HCT116 (cell line): ENCODE measurements at regions not wholly inside any gene's neighbourhood (a gene's known extent, or its start where the extent isn't known, plus 50 kb on each side); places are given as distances from the start of the nearest gene placed in this dataset.

Experiments
- ATAC-seq: fragments of 200-7000 bp; cut with Tn5 transposase; 2 replicates; pipeline ENCODE4 v1.9.1; 2020; ENCODE audit warnings: mild to moderate bottlenecking, moderate library complexity
- BruUV-seq: library from RNA; stranded (reverse); fragments of 400-500 nt; replicated peaks from 2 replicates; lab custom pipeline; 2021; lab: Mats Ljungman, UMichigan
- CTCF ChIA-PET: fragments of 300-600 bp; sonication (Branson Sonifier 250); formaldehyde crosslinking; loops from one replicate; lab custom pipeline; 2021; ENCODE audit warnings: antibody characterized with exemption; lab: Charles Lee
- POLR2A ChIA-PET: fragments of 300-600, 350-600 bp; sonication (Branson Sonifier 250); formaldehyde crosslinking; loops from one replicate; lab custom pipeline; 2021; ENCODE audit warnings: antibody characterized with exemption; lab: Charles Lee
- RAD21 ChIA-PET, 2 experiments: fragments of 300-600 bp; sonication (Branson Sonifier 250); formaldehyde crosslinking; loops; one replicate each; lab custom pipeline; 2023; ENCODE audit warnings: low total read pairs in 2 of 2; ENCODE audit not compliant: uncharacterized antibody in 2 of 2, unreplicated experiment in 2 of 2, low non-redundant PET in 1 of 2; lab: Charles Lee
- DNase-seq: peaks from one replicate; pipeline ENCODE4 v3.0.0-alpha.2; 2010; ENCODE audit warnings: low read depth, low spot score
- H2AFZ ChIP-seq: fragments of 200-600 bp; shearing (Covaris generic), sonication (generic); 2 replicates; pipeline ENCODE4 v1.6.1; 2017; ENCODE audit warnings: low read depth, mixed run types, mixed read lengths, antibody characterized with exemption, low read length; ENCODE audit not compliant: poor library complexity, severe bottlenecking
- H3K27ac ChIP-seq: 2 replicates; pipeline ENCODE4 v1.5.1; 2012; ENCODE audit warnings: low read depth, low read length
- H3K27me3 ChIP-seq: fragments of 200-600 bp; sonication (generic); 2 replicates; pipeline ENCODE4 v1.6.1; 2016; ENCODE audit warnings: mixed run types, low read length, mixed read lengths; ENCODE audit not compliant: insufficient read depth
- H3K36me3 ChIP-seq, 2 experiments: fragments of 200-500 bp in 1 of 2; fragments of 200-600 bp in 1 of 2; sonication (Bioruptor generic) in 1 of 2; sonication (generic) in 1 of 2; 2 replicates each; pipeline versions ENCODE4 v1.5.1 to v1.6.1; 2014 to 2016; ENCODE audit warnings: low read length in 2 of 2, inconsistent platforms in 1 of 2, mixed read lengths in 1 of 2, mixed run types in 1 of 2; ENCODE audit not compliant: insufficient read depth in 2 of 2, control insufficient read depth in 1 of 2
- H3K4me1 ChIP-seq, 2 experiments: fragments of 200-600 bp in 1 of 2; sonication (generic) in 1 of 2; 2 replicates each; pipeline versions ENCODE4 v1.5.1 to v1.6.1; 2012 to 2017; ENCODE audit warnings: low read length in 2 of 2, inconsistent platforms in 1 of 2, mild to moderate bottlenecking in 1 of 2, mixed read lengths in 1 of 2, mixed run types in 1 of 2, moderate library complexity in 1 of 2; ENCODE audit not compliant: insufficient read depth in 2 of 2, control insufficient read depth in 1 of 2
- H3K4me2 ChIP-seq: fragments of 200-600 bp; sonication (generic); 2 replicates; pipeline ENCODE4 v1.6.1; 2017; ENCODE audit warnings: mixed run types, low read length, mixed read lengths
- H3K4me3 ChIP-seq, 2 experiments: fragments of 200-600 bp in 1 of 2; sonication (generic) in 1 of 2; replicated peaks in 1 of 2; 2 replicates each; pipeline ENCODE4 v1.5.1; 2011 to 2016; ENCODE audit warnings: low read length in 2 of 2, control low read depth in 1 of 2, low read depth in 1 of 2, mild to moderate bottlenecking in 1 of 2, mixed read lengths in 1 of 2, mixed run types in 1 of 2
- H3K79me2 ChIP-seq: fragments of 200-600 bp; sonication (generic); 2 replicates; pipeline ENCODE4 v1.6.1; 2017; ENCODE audit warnings: mild to moderate bottlenecking, mixed run types, low read length, moderate library complexity, mixed read lengths; ENCODE audit not compliant: insufficient read depth
- H3K9ac ChIP-seq: fragments of 200-600 bp; sonication (generic); 2 replicates; pipeline ENCODE4 v1.6.1; 2016; ENCODE audit warnings: low read length, mixed read lengths
- H3K9me2 ChIP-seq: fragments of 200-600 bp; sonication (generic), shearing (Covaris generic); 2 replicates; pipeline ENCODE4 v1.6.1; 2017; ENCODE audit warnings: mixed run types, mild to moderate bottlenecking, moderate library complexity; ENCODE audit not compliant: insufficient read depth
- H3K9me3 ChIP-seq, 2 experiments: fragments of 200-500 bp in 1 of 2; fragments of 200-600 bp in 1 of 2; sonication (Bioruptor generic) in 1 of 2; sonication (generic) in 1 of 2; 2 replicates each; pipeline ENCODE4 v1.6.1; 2014 to 2017; ENCODE audit warnings: low read length in 2 of 2, mixed read lengths in 2 of 2, inconsistent platforms in 1 of 2, low read depth in 1 of 2, mild to moderate bottlenecking in 1 of 2, mixed run types in 1 of 2, moderate library complexity in 1 of 2; ENCODE audit not compliant: control insufficient read depth in 1 of 2, insufficient read depth in 1 of 2
- H4K20me1 ChIP-seq: fragments of 200-600 bp; sonication (generic), shearing (Covaris generic); 2 replicates; pipeline ENCODE4 v1.6.1; 2017; ENCODE audit warnings: mixed run types, mild to moderate bottlenecking, moderate library complexity; ENCODE audit not compliant: insufficient read depth
- CBX3 ChIP-seq: IDR thresholded peaks from 2 replicates; pipeline ENCODE4 v1.6.1; 2012; ENCODE audit warnings: low read depth
- CTCF ChIP-seq, 3 experiments: fragments of 200-600 bp in 1 of 3; sonication (generic) in 1 of 3; IDR thresholded peaks in 2 of 3; conservative IDR thresholded peaks in 1 of 3; 2 replicates each; pipeline ENCODE4 v1.5.1; 2012 to 2017; ENCODE audit warnings: low read depth in 2 of 3, low read length in 2 of 3, antibody characterized with exemption in 1 of 3, borderline replicate concordance in 1 of 3, control low read depth in 1 of 3, mild to moderate bottlenecking in 1 of 3, mixed read lengths in 1 of 3, mixed run types in 1 of 3, moderate library complexity in 1 of 3; ENCODE audit not compliant: insufficient read depth in 1 of 3
- EGR1 ChIP-seq: IDR thresholded peaks from 2 replicates; pipeline ENCODE4 v1.6.1; 2012; ENCODE audit warnings: low read depth
- ELF1 ChIP-seq: IDR thresholded peaks from 2 replicates; pipeline ENCODE4 v1.6.1; 2012; ENCODE audit warnings: low read depth, borderline replicate concordance
- EZH2 ChIP-seq: fragments of 200-600 bp; sonication (generic); IDR thresholded peaks from 2 replicates; pipeline ENCODE4 v1.6.1; 2017; ENCODE audit warnings: antibody characterized with exemption, mixed run types
- JUND ChIP-seq: IDR thresholded peaks from 2 replicates; pipeline ENCODE4 v1.6.1; 2012
- POLR2A ChIP-seq: IDR thresholded peaks from 2 replicates; pipeline ENCODE4 v1.7.0; 2011; ENCODE audit warnings: borderline replicate concordance; ENCODE audit not compliant: insufficient read depth, insufficient read length; ENCODE audit errors: extremely low read depth
- POLR2AphosphoS5 ChIP-seq: IDR thresholded peaks from 2 replicates; pipeline ENCODE4 v1.6.1; 2011; ENCODE audit warnings: mild to moderate bottlenecking, low read depth, low read length, moderate library complexity
- SIN3A ChIP-seq: IDR thresholded peaks from 2 replicates; pipeline ENCODE4 v1.6.1; 2012; ENCODE audit warnings: low read depth
- SRF ChIP-seq: IDR thresholded peaks from 2 replicates; pipeline ENCODE4 v1.6.1; 2012; ENCODE audit warnings: low read depth
- TCF7L2 ChIP-seq: IDR thresholded peaks from 2 replicates; pipeline ENCODE4 v1.7.0; 2011; ENCODE audit warnings: borderline replicate concordance, inconsistent platforms; ENCODE audit not compliant: insufficient read depth, insufficient read length; ENCODE audit errors: extremely low read depth
- YY1 ChIP-seq: IDR thresholded peaks from 2 replicates; pipeline ENCODE4 v1.6.1; 2011; ENCODE audit warnings: low read length, low read depth, moderate library complexity, mild to moderate bottlenecking; ENCODE audit not compliant: insufficient replicate concordance; ENCODE audit errors: extremely low read depth
- ZFX ChIP-seq: fragments of 450-650 bp; IDR thresholded peaks from 2 replicates; pipeline ENCODE4 v1.6.1; 2017
- ZNF274 ChIP-seq: fragments of 200-500 bp; sonication (Bioruptor generic); IDR thresholded peaks from 2 replicates; pipeline ENCODE4 v1.6.1; 2014; ENCODE audit warnings: mild to moderate bottlenecking, low read depth, low read length, inconsistent platforms
- intact Hi-C: fragments of 100-400 bp; cut with micrococcal nuclease; formaldehyde crosslinking; loops from 2 replicates; pipeline ENCODE4 v1.10.0; 2022
- TF ChIP-seq, protein P1 (sequence below): IDR thresholded peaks from 2 replicates; pipeline ENCODE4 v1.6.1; 2012
- TF ChIP-seq, protein P2 (sequence below): IDR thresholded peaks from 2 replicates; pipeline ENCODE4 v1.6.1; 2012

DNA sequence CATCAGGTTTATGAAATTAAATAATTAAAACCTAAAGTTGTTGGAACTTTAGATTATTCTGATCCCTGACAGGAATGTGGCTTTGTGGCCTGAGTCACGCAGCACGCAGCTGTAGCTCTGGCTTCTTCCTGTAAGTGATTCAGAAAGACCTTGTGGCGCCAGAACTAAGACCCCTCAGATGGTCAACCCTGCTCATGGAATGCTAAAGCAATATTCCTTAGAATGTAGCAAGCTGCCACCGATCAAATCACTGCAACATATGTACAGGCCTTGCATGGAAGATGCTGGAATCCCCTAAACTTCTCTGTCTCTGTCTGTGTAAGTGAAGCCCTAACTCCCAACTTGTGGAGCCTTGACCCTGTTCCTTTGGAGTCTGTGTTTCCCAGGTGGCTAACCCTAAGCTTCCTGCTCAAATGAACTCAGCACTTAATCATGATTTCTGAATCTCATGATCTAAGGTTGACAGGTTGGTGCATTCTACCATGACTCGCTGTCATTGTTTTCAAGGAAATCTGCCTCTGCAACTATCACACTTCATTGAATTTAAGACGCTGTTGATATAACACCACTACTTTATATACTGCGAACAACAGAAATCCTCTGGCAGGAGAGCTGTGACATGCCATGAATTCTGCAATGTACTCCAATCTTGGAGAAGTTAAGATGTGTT lies 111.2 kb upstream of the CST7 start:
- no peak overlapping the region for H3K27ac ChIP-seq
- H3K27me3 ChIP-seq: peaks cover 39% of the 10 kb centered on the region
- ChIA-PET POLR2A (no interaction called here), RAD21 (no interaction called here), CTCF (no interaction called here)
- TF ChIP-seq JUND (no peak), YY1 (no peak), SIN3A (no peak), CTCF (IDR thresholded peaks at IDR 0.05 in 2 of 3, conservative IDR thresholded peaks at IDR 0.05 in 1 of 3; ENCODE audit: borderline replicate concordance in 1 of 3, insufficient read depth in 1 of 3, low read depth in 2 of 3, low read length in 2 of 3) (no peak), ZNF274 (no peak), ZFX (no peak), CBX3 (no peak), TCF7L2 (no peak), ELF1 (no peak), POLR2A (no peak), EZH2 (no peak), EGR1 (no peak), SRF (no peak), POLR2AphosphoS5 (no peak)
- TF ChIP-seq, protein P1, sequence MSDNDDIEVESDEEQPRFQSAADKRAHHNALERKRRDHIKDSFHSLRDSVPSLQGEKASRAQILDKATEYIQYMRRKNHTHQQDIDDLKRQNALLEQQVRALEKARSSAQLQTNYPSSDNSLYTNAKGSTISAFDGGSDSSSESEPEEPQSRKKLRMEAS: no peak
- TF ChIP-seq, protein P2, sequence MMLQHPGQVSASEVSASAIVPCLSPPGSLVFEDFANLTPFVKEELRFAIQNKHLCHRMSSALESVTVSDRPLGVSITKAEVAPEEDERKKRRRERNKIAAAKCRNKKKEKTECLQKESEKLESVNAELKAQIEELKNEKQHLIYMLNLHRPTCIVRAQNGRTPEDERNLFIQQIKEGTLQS: no peak
- H2AFZ ChIP-seq: no peak overlapping the region
- H3K9me2 ChIP-seq: no peaks in the 10 kb centered on the region
- BruUV-seq: no TSS peak
- intact Hi-C loops: no loop called here
- no peak overlapping the region for H3K4me2 ChIP-seq
- no peaks in the 10 kb centered on the region for H3K79me2 ChIP-seq
- no peak overlapping the region for H3K4me3 ChIP-seq
- DNase-seq (no peak), ATAC-seq (no peak)
- H4K20me1 ChIP-seq: no peaks in the 10 kb centered on the region
- no peak overlapping the region for H3K9ac ChIP-seq
- H3K4me1 ChIP-seq: no peaks in the 10 kb centered on the region
- H3K9me3 ChIP-seq: no peaks in the 10 kb centered on the region
- H3K36me3 ChIP-seq: no peaks in the 10 kb centered on the region
